Liver (tissue), 8 donors: ENCODE measurements at regions not wholly inside any gene's neighbourhood (a gene's known extent, or its start where the extent isn't known, plus 50 kb on each side); places are given as distances from the start of the nearest gene placed in this dataset.

Source experiments
- DNase-seq: peaks from one replicate; pipeline ENCODE4 v3.0.0-alpha.2; 2017; ENCODE audit warnings: low spot score
- H3K27ac ChIP-seq, 2 donors: one replicate each; pipeline ENCODE4 v1.7.0; 2013; ENCODE audit warnings: inconsistent platforms in 2 of 2, low read length in 2 of 2, control low read depth in 1 of 2, low read depth in 1 of 2, mild to moderate bottlenecking in 1 of 2
- H3K27me3 ChIP-seq, 4 donors: one replicate each; pipeline versions ENCODE4 v1.6.1 to v1.7.0; 2013; ENCODE audit warnings: low read length in 3 of 4, inconsistent platforms in 1 of 4, mild to moderate bottlenecking in 1 of 4, moderate library complexity in 1 of 4; ENCODE audit not compliant: control insufficient read depth in 4 of 4, insufficient read depth in 4 of 4
- H3K36me3 ChIP-seq, 4 donors: one replicate each; pipeline versions ENCODE4 v1.6.1 to v1.7.0; 2013; ENCODE audit warnings: low read length in 3 of 4, mild to moderate bottlenecking in 3 of 4, low read depth in 1 of 4, moderate library complexity in 1 of 4; ENCODE audit not compliant: control insufficient read depth in 4 of 4, insufficient read depth in 3 of 4
- H3K4me1 ChIP-seq, 4 donors: one replicate each; pipeline versions ENCODE4 v1.6.1 to v1.7.0; 2013; ENCODE audit warnings: low read length in 3 of 4, mild to moderate bottlenecking in 3 of 4, moderate library complexity in 1 of 4; ENCODE audit not compliant: control insufficient read depth in 4 of 4, insufficient read depth in 4 of 4
- H3K4me3 ChIP-seq, 3 donors: one replicate each; pipeline versions ENCODE4 v1.6.1 to v1.7.0; 2013; ENCODE audit warnings: low read length in 3 of 3, control low read depth in 1 of 3, low read depth in 1 of 3, mild to moderate bottlenecking in 1 of 3
- H3K9ac ChIP-seq, 2 donors: one replicate each; pipeline ENCODE4 v1.7.0; 2013; ENCODE audit warnings: low read length in 2 of 2, mild to moderate bottlenecking in 2 of 2, moderate library complexity in 2 of 2, control low read depth in 1 of 2, low read depth in 1 of 2
- H3K9me3 ChIP-seq, 4 donors: one replicate each; pipeline versions ENCODE4 v1.6.1 to v1.7.0; 2013; ENCODE audit warnings: low read length in 3 of 4; ENCODE audit not compliant: control insufficient read depth in 4 of 4
- ATF3 ChIP-seq: IDR thresholded peaks from 2 replicates; pipeline ENCODE4 v1.6.1; 2016; ENCODE audit warnings: antibody characterized with exemption
- EGR1 ChIP-seq, 2 donors: IDR thresholded peaks; 2 replicates each; pipeline ENCODE4 v1.6.1; 2016 to 2018; ENCODE audit warnings: antibody characterized with exemption in 2 of 2, low read depth in 2 of 2
- FOXA1 ChIP-seq: IDR thresholded peaks from 2 replicates; pipeline ENCODE4 v1.6.1; 2016; ENCODE audit warnings: antibody characterized with exemption
- FOXA2 ChIP-seq: IDR thresholded peaks from 2 replicates; pipeline ENCODE4 v1.6.1; 2016; ENCODE audit warnings: antibody characterized with exemption
- GABPA ChIP-seq, 2 donors: IDR thresholded peaks in 1 of 2; conservative IDR thresholded peaks in 1 of 2; 2 replicates each; pipeline ENCODE4 v1.6.1; 2016; ENCODE audit warnings: antibody characterized with exemption in 2 of 2, mild to moderate bottlenecking in 1 of 2, moderate library complexity in 1 of 2
- HNF4A ChIP-seq, 2 donors: conservative IDR thresholded peaks; 2 replicates each; pipeline ENCODE4 v1.6.1; 2016; ENCODE audit warnings: antibody characterized with exemption in 2 of 2, mild to moderate bottlenecking in 2 of 2
- HNF4G ChIP-seq: IDR thresholded peaks from 2 replicates; pipeline ENCODE4 v1.6.1; 2016; ENCODE audit warnings: antibody characterized with exemption
- JUND ChIP-seq, 2 donors: IDR thresholded peaks; 2 replicates each; pipeline ENCODE4 v1.6.1; 2016; ENCODE audit warnings: antibody characterized with exemption in 2 of 2
- MAX ChIP-seq: IDR thresholded peaks from 2 replicates; pipeline ENCODE4 v1.6.1; 2016; ENCODE audit warnings: antibody characterized with exemption
- NR2F2 ChIP-seq: IDR thresholded peaks from 2 replicates; pipeline ENCODE4 v1.6.1; 2016; ENCODE audit warnings: antibody characterized with exemption
- RAD21 ChIP-seq, 2 donors: IDR thresholded peaks; 2 replicates each; pipeline ENCODE4 v1.6.1; 2016; ENCODE audit warnings: antibody characterized with exemption in 2 of 2, mild to moderate bottlenecking in 2 of 2
- REST ChIP-seq: IDR thresholded peaks from 2 replicates; pipeline ENCODE4 v1.6.1; 2016; ENCODE audit warnings: antibody characterized with exemption, mild to moderate bottlenecking
- RXRA ChIP-seq, 2 donors: IDR thresholded peaks; 2 replicates each; pipeline ENCODE4 v1.6.1; 2017 to 2018; ENCODE audit warnings: antibody characterized with exemption in 2 of 2, mild to moderate bottlenecking in 1 of 2
- SP1 ChIP-seq: IDR thresholded peaks from 2 replicates; pipeline ENCODE4 v1.6.1; 2018; ENCODE audit warnings: antibody characterized with exemption, mild to moderate bottlenecking
- TAF1 ChIP-seq: conservative IDR thresholded peaks from 2 replicates; pipeline ENCODE4 v1.6.1; 2016; ENCODE audit warnings: antibody characterized with exemption, mild to moderate bottlenecking
- ZBTB33 ChIP-seq: IDR thresholded peaks from 2 replicates; pipeline ENCODE4 v1.6.1; 2016; ENCODE audit warnings: antibody characterized with exemption
- WGBS: extraction: QIAGEN DNeasy Blood & Tissue Kit; methylation state at CpG from one replicate; pipeline ENCODE4 v1.1.7; 2013; 5-methylcytosine and 5-hydroxymethylcytosine counted together
- TF ChIP-seq, protein P1 (sequence below): fragments of 150-350 bp; IDR thresholded peaks from 2 replicates; pipeline ENCODE4 v1.5.1; 2017; ENCODE audit warnings: improper control_type of control experiment, low read depth, low read length; ENCODE audit not compliant: missing input control
- donor health status: healthy.
- donor health status: healthy.
- donor health status: healthy.
- donor health status: healthy.
- donor health status: healthy.

- Histone ChIP-seq H3K9me3 (peaks cover 0 to 1% (median 0%) of the 10 kb centered on the region in 4 donors), H3K27ac (no peak overlapping the region), H3K36me3 (no peaks in the 10 kb centered on the region), H3K9ac (no peak overlapping the region), H3K4me3 (no peak overlapping the region), H3K4me1 (peaks cover 0 to 2% (median 0%) of the 10 kb centered on the region in 4 donors), H3K27me3 (no peaks in the 10 kb centered on the region)
- no peak for DNase-seq
- WGBS = 91% methylated on average over 6 of the region's 6 CpGs
- TF ChIP-seq NR2F2 = no peak
- TF ChIP-seq RAD21 (IDR thresholded peaks at IDR 0.05) = no peak
- TF ChIP-seq MAX = no peak
- TF ChIP-seq SP1 = no peak
- no peak for TF ChIP-seq RXRA (IDR thresholded peaks at IDR 0.05)
- no peak for TF ChIP-seq FOXA1
- TF ChIP-seq, protein P1, sequence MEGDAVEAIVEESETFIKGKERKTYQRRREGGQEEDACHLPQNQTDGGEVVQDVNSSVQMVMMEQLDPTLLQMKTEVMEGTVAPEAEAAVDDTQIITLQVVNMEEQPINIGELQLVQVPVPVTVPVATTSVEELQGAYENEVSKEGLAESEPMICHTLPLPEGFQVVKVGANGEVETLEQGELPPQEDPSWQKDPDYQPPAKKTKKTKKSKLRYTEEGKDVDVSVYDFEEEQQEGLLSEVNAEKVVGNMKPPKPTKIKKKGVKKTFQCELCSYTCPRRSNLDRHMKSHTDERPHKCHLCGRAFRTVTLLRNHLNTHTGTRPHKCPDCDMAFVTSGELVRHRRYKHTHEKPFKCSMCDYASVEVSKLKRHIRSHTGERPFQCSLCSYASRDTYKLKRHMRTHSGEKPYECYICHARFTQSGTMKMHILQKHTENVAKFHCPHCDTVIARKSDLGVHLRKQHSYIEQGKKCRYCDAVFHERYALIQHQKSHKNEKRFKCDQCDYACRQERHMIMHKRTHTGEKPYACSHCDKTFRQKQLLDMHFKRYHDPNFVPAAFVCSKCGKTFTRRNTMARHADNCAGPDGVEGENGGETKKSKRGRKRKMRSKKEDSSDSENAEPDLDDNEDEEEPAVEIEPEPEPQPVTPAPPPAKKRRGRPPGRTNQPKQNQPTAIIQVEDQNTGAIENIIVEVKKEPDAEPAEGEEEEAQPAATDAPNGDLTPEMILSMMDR = no peak
- no peak for TF ChIP-seq EGR1 (IDR thresholded peaks at IDR 0.05; ENCODE audit: low read depth in 2 of 2)
- TF ChIP-seq JUND (IDR thresholded peaks at IDR 0.05) = no peak
- TF ChIP-seq REST = no peak
- TF ChIP-seq ZBTB33 = no peak
- TF ChIP-seq ATF3 = no peak
- TF ChIP-seq TAF1 = no peak
- no peak for TF ChIP-seq HNF4G
- no peak for TF ChIP-seq HNF4A (conservative IDR thresholded peaks at IDR 0.05)
- no peak for TF ChIP-seq GABPA (IDR thresholded peaks at IDR 0.05 in 1 of 2, conservative IDR thresholded peaks at IDR 0.05 in 1 of 2)
- TF ChIP-seq FOXA2 = no peak
Measured at GRCh38 chr3:82506204-82506603, 744.8 kb upstream of the GBE1 start.
